SU-DHL-6 (cell line): ENCODE measurements at regions not wholly inside any gene's neighbourhood (a gene's known extent, or its start where the extent isn't known, plus 50 kb on each side); places are given as distances from the start of the nearest gene placed in this dataset.

Experiments
- H2AFZ ChIP-seq: fragments of 200-600 bp; sonication (generic); 2 replicates; pipeline ENCODE4 v1.6.1; 2014; ENCODE audit warnings: low read depth, mild to moderate bottlenecking, moderate library complexity, mixed read lengths, antibody characterized with exemption, low read length; ENCODE audit not compliant: severe bottlenecking
- H3F3A ChIP-seq: fragments of 200-600 bp; shearing (Covaris generic); 2 replicates; pipeline ENCODE4 v1.6.0; 2016; ENCODE audit warnings: antibody characterized with exemption, mild to moderate bottlenecking; ENCODE audit not compliant: insufficient read depth
- H3K27ac ChIP-seq: fragments of 200-600 bp; sonication (generic); 2 replicates; pipeline ENCODE4 v1.5.1; 2016; ENCODE audit warnings: low read depth, mild to moderate bottlenecking, low read length, moderate library complexity, mixed read lengths
- H3K27me3 ChIP-seq: fragments of 200-600 bp; sonication (generic), shearing (Covaris generic); 2 replicates; pipeline ENCODE4 v1.6.0; 2014; ENCODE audit warnings: mild to moderate bottlenecking, low read length
- H3K36me3 ChIP-seq: fragments of 200-600 bp; sonication (generic); 2 replicates; pipeline ENCODE4 v1.6.1; 2014; ENCODE audit warnings: mild to moderate bottlenecking, low read length, mixed read lengths
- H3K4me2 ChIP-seq: fragments of 300-600, 200-600 bp; shearing (Covaris generic), sonication (generic); 2 replicates; pipeline ENCODE4 v1.6.0; 2014; ENCODE audit warnings: low read length, low read depth, mild to moderate bottlenecking; ENCODE audit not compliant: poor library complexity, severe bottlenecking
- H3K4me3 ChIP-seq: fragments of 200-600 bp; sonication (generic); 2 replicates; pipeline ENCODE4 v1.5.1; 2014; ENCODE audit warnings: antibody characterized with exemption, low read length, mild to moderate bottlenecking, mixed read lengths; ENCODE audit not compliant: insufficient read depth, poor library complexity, severe bottlenecking
- H3K79me2 ChIP-seq: fragments of 200-600 bp; sonication (generic); 2 replicates; pipeline ENCODE4 v1.6.1; 2014; ENCODE audit warnings: mild to moderate bottlenecking, low read length, moderate library complexity; ENCODE audit not compliant: insufficient read depth
- H3K9ac ChIP-seq: fragments of 200-600 bp; sonication (generic); 2 replicates; pipeline ENCODE4 v1.7.0; 2014; ENCODE audit warnings: mild to moderate bottlenecking, low read length
- H3K9me2 ChIP-seq: fragments of 200-600 bp; sonication (generic); replicated peaks from 2 replicates; pipeline ENCODE4 v1.6.1; 2014; ENCODE audit warnings: low read length; ENCODE audit not compliant: insufficient read depth
- H3K9me3 ChIP-seq: fragments of 200-600 bp; sonication (generic); 2 replicates; pipeline ENCODE4 v1.6.1; 2014; ENCODE audit warnings: low read length, mixed read lengths; ENCODE audit not compliant: insufficient read depth
- H4K20me1 ChIP-seq: fragments of 200-600 bp; sonication (generic); 2 replicates; pipeline ENCODE4 v1.6.1; 2014; ENCODE audit warnings: low read depth, mild to moderate bottlenecking, antibody characterized with exemption, low read length, moderate library complexity, mixed read lengths
- EZH2phosphoT487 ChIP-seq: fragments of 200-600 bp; sonication (generic), shearing (Covaris generic); conservative IDR thresholded peaks from 2 replicates; pipeline ENCODE4 v1.6.1; 2018; ENCODE audit warnings: mild to moderate bottlenecking, antibody characterized with exemption, low read length, moderate library complexity, mixed read lengths
- TF ChIP-seq, protein P1 (sequence below): fragments of 200-600 bp; sonication (generic); IDR thresholded peaks from one replicate; pipeline ENCODE4 v1.5.1; 2017; ENCODE audit warnings: antibody characterized with exemption, mild to moderate bottlenecking, low read length, moderate library complexity; ENCODE audit not compliant: insufficient read depth, poor library complexity, severe bottlenecking

DNA sequence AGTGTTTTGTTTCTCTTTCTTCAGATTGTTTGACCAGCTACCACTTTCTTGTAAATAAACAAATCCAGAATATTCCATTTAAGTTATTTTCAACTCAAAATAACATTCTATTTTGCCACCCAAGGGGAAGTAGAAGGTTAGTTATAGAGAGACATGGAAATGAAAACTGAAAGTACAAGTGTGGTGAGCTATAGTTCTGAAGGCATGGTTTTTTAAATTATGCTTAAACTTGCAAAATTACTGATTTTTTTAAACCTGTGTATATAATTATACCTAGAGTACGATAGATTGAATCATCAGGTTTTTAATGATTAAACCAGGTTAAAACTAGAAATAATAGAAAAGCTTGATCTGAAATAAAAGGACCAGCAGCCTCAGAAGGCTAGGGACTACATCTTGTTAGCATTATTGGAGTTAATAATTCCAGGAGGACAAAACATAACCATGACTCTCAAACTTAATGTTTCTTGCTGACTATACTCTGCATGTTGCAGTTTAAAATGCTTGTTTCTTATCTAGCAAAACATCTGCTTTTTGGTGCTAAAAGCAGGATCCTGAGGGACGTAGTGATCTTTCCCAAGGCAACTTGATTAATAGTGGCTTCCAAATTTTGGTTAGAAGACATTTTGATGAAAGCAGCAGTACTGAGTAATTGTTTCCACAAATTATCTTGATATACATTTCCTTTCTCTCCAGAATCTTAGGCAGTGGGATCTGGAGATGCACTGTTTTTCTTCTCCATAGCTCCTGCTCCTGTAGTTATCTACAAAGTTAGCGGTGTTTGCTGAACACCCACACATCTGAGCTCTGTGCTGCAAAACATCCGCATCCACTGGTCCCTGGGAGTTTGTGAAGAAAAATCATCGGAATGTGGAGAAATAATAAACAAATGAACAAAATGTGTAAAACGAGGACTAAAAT lies 327.2 kb upstream of the PKDCC start:
- H4K20me1 ChIP-seq = no peaks in the 10 kb centered on the region
- H3K79me2 ChIP-seq = no peaks in the 10 kb centered on the region
- no peaks in the 10 kb centered on the region for H3F3A ChIP-seq
- no peak overlapping the region for H3K4me3 ChIP-seq
- TF ChIP-seq EZH2phosphoT487 = no peak
- TF ChIP-seq, protein P1, sequence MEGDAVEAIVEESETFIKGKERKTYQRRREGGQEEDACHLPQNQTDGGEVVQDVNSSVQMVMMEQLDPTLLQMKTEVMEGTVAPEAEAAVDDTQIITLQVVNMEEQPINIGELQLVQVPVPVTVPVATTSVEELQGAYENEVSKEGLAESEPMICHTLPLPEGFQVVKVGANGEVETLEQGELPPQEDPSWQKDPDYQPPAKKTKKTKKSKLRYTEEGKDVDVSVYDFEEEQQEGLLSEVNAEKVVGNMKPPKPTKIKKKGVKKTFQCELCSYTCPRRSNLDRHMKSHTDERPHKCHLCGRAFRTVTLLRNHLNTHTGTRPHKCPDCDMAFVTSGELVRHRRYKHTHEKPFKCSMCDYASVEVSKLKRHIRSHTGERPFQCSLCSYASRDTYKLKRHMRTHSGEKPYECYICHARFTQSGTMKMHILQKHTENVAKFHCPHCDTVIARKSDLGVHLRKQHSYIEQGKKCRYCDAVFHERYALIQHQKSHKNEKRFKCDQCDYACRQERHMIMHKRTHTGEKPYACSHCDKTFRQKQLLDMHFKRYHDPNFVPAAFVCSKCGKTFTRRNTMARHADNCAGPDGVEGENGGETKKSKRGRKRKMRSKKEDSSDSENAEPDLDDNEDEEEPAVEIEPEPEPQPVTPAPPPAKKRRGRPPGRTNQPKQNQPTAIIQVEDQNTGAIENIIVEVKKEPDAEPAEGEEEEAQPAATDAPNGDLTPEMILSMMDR = no peak
- H3K27ac ChIP-seq = no peak overlapping the region
- H3K27me3 ChIP-seq = no peaks in the 10 kb centered on the region
- H3K9ac ChIP-seq = no peak overlapping the region
- no peaks in the 10 kb centered on the region for H3K9me3 ChIP-seq
- no peaks in the 10 kb centered on the region for H3K36me3 ChIP-seq
- no peak overlapping the region for H3K4me2 ChIP-seq
- H2AFZ ChIP-seq = no peak overlapping the region
- H3K9me2 ChIP-seq = no peaks in the 10 kb centered on the region

DNA sequence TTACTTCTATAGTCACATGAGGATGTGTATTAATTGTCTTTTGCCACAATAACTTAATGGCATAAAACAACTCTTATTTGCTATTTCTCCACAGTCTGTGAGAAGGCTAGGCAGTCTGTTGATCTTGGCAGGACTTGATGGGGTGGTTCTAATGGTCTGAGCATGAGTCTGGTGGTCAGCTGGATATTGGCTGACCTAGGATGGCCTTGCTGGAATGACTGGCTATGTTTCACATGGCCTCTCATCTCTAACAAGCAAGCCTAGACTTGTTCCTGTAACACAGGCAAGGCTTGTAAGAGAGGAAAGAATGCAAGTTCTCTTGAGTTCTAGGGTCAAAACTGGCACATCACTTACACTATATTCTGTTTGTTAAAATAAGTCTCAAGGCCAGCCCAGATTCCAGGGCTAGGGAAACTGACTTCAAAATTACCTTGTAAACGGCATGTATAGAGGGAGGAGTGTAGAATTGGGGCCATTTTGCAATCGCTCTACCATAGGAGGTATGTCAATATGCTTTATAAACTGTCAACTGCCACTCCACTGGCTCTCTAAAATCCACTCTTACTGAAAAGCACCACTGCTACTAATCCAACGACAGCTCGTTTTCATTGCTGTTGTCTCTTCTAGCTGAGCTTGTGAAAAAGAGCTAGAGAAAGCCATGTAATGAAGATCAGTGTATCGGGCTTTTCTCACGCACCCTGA lies 325.0 kb upstream of the PKDCC start:
- no peak overlapping the region for H3K4me3 ChIP-seq
- no peaks in the 10 kb centered on the region for H3K27me3 ChIP-seq
- no peak overlapping the region for H3K27ac ChIP-seq
- no peak overlapping the region for H3K9ac ChIP-seq
- H3K9me2 ChIP-seq = no peaks in the 10 kb centered on the region
- TF ChIP-seq EZH2phosphoT487 = no peak
- TF ChIP-seq, protein P1 = no peak
- no peaks in the 10 kb centered on the region for H3K9me3 ChIP-seq
- no peaks in the 10 kb centered on the region for H4K20me1 ChIP-seq
- no peaks in the 10 kb centered on the region for H3F3A ChIP-seq
- H3K79me2 ChIP-seq = no peaks in the 10 kb centered on the region
- no peak overlapping the region for H3K4me2 ChIP-seq
- H3K36me3 ChIP-seq = no peaks in the 10 kb centered on the region
- no peak overlapping the region for H2AFZ ChIP-seq

DNA sequence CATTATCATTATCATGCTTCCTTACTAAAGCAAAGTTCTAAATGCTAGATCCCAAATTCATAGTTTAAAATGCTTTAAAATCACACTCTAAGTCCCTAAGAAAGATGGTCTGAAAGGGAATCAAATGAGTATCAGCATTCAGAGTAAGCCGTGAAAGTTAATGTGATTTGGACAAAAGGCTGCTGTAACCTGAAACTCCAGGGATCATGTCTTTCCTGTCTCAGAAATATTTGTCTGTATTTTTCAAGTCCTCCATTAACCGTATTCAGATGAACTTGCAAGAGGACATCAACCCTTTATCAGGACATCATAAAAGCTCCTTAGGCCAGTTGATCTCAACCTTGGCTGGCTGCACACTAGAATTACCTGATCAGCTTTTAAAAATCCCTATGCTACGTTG lies 324.3 kb upstream of the PKDCC start:
- H3K27ac ChIP-seq = no peak overlapping the region
- H3K79me2 ChIP-seq = no peaks in the 10 kb centered on the region
- H3K9me2 ChIP-seq = no peaks in the 10 kb centered on the region
- H4K20me1 ChIP-seq = no peaks in the 10 kb centered on the region
- no peak overlapping the region for H3K4me3 ChIP-seq
- no peaks in the 10 kb centered on the region for H3K36me3 ChIP-seq
- no peak overlapping the region for H2AFZ ChIP-seq
- TF ChIP-seq, protein P1 = no peak
- no peak for TF ChIP-seq EZH2phosphoT487
- no peaks in the 10 kb centered on the region for H3F3A ChIP-seq
- no peak overlapping the region for H3K9ac ChIP-seq
- H3K4me2 ChIP-seq = no peak overlapping the region
- H3K9me3 ChIP-seq = no peaks in the 10 kb centered on the region
- H3K27me3 ChIP-seq = no peaks in the 10 kb centered on the region
